ENCODE measurements at regions not wholly inside any gene's neighbourhood (a gene's known extent, or its start where the extent isn't known, plus 50 kb on each side); places are given as distances from the start of the nearest gene placed in this dataset.

DNA sequence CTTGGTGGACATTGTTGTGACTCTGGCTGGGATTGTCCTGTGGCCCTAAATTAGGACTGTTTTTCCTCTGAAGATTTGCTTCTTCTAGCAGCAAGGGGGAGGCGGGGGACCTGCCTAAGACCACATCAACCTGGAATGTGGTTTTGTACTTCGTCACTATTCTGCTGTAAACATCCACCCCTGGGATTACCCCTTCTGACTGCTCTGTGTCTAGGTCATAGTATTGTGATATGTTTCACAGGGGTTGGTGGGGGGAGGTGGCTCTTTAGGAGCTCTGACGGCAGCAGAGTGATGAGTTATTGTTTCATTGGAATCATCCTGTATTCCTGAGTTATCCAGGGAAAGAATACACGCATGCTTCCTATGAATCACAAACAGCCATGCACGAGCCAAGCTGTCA lies 226.4 kb upstream of the MYT1L start:
- DNase-seq, result no peak

DNA sequence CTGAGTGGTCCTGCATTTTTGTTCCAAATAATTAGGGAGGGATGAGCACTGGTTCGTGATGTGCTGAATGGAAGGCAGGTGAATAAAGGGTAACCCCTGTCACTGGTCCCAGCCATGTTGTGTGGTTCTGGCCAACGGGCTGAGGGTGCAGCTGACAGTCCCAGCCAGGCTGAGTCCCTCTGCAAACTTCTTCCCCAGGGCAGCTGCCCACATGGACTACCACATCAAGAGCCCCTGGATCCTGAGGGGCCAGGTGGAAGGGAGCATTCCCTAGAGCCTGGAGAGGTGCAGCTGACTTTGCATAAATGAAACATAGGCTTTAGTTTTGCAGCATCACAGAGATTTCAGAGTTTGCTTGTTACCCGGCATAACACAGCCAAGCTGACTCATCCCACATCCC lies 219.8 kb upstream of the MYT1L start:
- no peak for DNase-seq

DNA sequence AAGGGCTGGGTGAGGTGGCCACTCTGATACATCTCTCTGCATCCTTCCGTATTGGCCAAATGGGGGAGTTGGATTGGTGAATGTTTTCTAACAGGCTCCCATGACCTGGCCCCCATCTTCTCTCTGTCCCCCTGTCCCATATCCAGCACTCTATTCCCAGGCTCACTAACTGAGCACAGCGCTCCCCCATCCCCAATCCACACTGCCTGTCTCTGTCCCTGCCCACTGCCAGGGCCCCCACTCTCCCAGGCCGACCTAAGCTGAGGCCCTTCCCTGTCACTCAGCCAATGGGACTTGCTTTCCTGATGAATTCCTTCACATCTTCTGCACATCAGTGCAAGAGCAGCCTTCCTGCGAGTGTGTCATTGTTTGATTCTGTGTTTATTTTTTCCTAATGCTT lies 216.8 kb upstream of the MYT1L start:
- no peak for DNase-seq

DNA sequence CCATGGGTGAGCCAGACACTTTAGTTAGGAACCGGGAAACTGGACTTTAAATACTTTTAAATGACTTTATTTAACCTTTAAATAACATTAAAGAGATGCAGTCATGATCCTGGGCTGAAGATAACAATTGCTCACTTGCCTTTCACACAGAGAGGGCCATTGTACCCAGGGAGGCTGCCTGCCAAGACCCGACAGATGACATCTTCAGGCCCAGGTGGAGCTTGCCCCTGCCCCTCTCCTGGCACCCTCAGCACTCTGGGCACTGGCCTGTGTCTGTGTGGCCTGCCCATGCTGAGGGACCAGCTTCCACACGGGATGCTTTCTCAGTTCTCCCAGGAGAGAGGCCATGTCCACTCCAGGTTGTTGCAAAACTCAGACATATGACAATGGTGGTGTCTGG lies 216.4 kb upstream of the MYT1L start:
- DNase-seq, result no peak

DNA sequence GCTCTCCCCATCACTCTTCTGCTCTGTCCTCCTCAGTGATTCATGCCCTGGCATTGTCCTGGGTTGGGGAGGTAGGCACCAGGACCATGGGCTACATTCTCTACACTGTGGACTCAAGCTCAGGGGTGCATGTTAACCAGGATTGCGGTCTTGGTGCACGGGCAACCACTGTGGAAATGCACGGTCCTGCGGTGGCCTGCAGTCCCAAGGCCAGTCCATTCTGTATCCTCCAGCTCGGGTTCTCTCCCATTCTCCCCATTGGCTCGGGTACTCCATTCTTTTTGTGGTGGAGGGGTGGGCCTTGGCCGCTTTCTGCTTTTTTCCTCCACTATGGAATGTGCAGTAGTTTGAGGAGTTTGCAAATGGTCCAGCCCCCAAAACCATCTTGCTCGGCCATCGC lies 215.0 kb upstream of the MYT1L start:
- no peak for DNase-seq

DNA sequence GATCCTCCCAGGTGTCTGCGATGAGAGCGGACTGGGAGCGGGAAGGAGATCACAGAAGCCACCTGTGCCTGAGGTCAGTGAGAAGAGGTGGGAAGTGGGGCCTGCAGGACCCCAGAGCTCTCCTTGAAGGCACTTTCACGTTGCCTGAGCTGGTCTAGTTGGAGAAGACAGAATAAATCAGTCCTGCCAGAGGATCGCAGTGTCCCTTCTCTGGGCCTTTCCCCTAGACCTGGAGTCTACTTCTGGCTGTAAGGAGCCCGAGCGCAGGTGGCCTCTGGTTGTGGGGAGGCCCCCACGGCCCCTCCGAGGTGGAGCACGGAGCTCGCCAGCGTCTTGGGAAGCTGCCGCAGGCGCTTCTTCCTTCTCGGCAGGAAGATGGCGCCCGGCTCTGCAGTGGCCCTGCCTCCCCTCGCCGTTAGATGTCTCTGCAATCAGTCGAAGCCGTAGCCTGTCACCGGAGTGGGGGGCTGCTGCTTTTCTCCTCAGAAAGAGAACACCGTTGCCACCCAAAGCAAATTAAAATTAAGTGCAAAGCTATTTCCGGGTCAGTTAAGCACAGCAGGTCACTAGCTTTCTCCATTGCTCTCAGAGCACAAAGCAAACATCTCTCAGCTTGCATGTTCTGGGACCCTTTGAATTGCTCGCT lies 212.0 kb upstream of the MYT1L start:
- no peak for DNase-seq

DNA sequence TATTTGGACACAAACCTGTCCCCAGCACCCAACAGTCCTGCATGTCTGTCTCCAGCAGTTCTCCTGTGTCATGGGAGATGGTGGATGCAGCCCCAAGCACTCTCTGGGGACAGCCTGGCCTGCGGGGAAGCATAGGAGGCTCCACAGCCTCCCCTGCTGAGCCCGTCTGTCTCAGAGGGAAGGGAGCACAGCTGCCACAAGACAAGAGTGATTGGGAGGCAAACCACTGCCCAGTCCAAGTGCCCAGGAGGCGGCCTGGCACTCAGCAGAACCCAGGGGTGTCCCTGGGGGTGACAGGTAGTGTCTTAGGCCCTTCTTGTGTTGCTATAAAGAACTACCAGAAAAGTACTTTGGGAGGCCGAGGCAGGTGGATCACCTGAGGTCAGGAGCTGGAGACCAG lies 211.2 kb upstream of the MYT1L start:
- DNase-seq, result no peak

DNA sequence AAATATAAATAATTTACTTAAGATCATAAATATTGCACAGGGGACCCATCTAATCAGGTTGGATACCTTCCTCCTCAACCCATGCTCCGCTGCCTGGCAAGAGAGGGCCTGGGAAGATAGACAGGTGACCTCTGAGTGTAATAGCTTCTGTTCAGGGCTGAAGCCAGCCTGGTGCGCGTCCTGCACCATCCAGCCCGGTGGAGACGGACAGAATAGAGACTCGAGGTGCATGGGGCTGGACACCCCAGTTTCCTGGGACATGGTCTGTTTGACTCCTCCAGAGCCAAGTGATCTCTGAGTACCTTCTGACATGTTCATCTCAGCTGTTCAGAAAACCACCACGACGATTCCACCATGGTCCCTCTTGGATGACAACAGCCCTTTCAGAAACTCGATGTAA lies 209.3 kb upstream of the MYT1L start:
- no peak for DNase-seq

DNA sequence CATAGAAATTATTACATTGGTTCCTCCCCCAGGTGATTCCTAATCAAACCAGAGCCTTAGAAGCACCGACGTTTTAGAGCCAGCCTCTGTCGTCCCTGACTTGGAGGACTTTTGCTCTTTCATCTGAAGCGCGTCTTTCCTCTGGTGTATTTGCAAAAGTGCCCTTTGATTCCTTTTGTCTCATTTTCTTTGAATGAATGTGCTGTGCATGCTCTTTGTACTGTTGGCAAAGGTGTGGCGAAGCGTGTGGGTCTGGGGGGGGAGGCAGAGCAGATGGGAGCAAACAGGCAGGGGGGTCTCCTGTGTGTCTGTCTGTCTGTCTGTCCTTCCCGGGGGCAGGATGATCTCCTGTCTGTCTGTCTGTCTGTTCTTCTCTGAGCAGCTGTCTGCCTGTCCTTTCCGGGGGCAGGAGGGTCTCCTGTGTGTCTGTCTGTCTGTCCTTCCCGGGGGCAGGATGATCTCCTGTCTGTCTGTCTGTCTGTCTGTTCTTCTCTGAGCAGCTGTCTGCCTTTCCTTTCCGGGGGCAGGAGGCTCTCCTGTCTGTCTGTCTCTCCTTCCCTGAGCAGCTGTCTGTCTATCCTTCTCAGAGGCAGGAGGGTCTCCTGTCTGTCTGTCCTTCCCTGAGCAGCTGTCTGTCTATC lies 205.5 kb upstream of the MYT1L start:
- no peak for DNase-seq

DNA sequence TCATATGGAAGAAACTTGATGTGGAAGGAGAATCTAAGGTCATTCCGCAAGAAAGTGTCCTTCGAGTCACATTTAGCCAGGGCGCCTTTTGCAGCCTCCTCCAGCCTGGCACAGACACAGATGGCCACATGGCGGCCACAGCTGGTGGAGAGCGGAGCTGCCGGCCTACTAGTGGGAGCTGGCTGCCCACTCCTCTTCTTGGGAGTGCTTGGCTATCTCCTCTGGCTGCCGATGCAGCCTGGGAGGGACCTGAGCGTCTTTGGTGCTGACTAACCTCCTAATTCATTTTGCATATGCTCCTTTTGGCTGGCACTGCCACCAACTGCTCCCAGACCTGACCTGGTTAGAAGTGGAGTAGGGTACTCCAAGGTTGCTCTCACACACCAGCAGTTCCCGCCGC lies 199.3 kb upstream of the MYT1L start:
- no peak for DNase-seq

DNA sequence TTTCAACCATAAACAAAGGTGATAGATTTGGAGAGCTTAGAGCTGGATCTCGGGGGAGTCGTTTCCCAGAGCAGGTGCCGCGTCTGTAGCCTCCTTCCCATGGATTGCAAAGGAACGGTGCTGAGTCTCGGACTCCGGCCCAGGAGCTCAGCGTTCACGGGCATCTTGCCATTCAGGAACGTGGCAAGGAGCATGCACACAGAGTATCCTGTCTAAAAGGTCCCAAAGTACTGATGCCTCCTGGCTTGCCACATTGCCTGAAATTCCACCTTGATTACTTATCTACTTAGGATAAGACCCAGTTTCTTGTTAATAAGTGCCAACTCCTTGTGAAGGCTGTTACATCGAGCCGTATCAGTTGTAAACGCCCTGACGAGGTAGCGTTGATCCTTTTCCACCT lies 197.8 kb upstream of the MYT1L start:
- no peak for DNase-seq

DNA sequence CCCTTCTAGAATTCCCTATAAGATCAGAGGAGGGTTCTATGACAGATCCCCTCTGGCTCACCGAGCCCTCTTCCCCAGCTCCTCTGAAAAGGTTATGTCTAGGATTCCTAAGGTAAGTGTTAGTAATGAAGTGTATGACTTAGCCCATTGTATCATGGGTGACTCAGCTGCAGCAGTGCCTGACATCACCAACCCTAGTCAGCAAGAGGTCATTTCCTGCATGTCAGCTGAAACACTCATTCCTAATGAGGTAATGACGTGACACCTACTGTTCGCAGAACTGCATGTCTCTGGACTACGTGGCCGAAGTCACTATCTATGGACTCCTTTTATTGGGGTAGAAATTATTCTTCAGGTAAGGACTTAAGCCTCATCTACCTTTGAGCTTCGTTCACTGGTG lies 196.1 kb upstream of the MYT1L start:
- DNase-seq, result no peak

DNA sequence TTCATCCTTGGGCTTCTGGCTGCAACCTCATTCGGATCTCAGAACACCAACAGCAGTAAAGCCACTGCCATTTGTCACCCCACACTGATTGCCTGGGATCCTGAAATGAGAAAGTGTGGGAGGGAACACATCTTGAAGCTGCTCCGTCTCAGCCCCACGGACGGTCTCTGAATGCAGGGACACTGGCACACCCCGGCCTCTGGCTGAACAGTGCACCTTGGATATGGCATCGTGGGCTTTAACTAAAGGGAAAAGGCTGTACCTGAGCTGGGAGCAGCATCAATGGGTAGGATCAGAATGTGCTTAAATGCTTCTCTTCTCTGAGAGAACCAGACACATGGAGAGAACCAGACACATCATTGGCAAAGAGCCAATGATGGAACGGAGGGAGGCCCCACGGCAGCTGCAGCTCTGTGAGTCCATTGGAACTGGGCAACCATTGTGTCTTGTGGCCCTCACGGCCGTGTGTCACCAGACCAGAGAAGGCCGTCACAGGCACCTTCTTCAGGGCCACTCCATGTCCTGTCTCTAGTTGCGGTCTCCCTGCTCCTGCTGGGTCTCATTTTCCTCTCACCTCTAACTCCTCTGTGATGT lies 193.4 kb upstream of the MYT1L start:
- DNase-seq, result no peak

DNA sequence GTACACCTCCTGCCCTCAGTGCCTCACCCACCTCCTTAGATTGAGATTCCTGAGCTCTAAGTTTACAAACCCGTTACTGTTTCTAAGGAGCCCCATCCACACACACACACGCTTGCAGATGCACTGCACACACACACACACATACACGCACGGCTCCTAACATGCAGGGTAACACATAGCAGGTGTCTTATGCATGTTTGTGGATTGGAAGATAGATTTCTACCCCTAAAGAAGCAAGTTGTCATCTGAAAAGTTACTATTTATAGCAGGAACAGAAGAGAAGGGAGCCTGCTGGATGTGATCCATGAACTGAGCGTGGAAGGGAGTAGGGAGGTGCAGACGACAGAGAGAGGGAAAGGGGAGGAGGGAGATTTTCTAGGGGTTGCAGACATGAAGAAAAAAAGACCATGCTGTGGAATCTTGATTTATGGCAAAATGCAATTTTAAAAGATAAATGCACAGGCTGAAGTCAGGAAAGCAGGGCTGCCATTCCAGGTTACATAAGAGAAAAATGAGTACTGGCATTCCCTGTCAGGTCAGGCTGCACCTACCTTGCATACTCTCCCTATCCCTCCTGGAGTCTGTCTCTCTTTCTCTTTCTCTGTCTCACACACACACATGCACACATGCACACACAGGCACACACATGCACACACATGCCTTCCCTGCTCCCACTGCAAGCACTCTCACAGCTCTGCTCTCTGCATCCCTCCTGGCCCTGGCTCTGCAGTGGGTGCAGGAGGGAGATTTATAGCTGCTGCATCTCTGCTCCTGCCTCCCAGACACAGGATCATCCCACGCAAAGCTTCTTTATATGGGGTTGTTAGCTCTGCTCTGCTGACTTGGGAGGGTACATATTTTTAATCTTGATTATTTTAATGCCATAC lies 192.6 kb upstream of the MYT1L start:
- DNase-seq, result no peak

DNA sequence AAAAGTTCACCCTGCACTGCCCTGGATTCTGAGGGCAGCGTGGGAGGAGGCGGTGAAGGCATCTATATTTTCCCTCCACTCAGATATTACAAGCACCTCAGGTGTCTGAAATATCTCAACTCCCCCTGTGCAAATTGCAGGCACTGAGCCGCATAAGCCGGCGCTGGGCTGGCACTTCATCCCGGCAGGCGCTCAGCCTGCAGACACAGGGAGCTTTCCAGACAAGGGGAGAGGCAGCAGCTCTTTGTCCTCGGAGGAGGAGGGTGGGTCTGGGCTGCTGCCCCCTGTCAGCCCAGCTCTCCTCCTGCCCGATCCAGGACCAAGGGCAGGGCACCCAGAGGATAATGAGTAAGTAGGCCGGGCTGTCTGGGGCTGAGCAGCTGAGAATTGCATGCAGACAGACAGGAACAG lies 189.3 kb upstream of the MYT1L start:
- no peak for DNase-seq

DNA sequence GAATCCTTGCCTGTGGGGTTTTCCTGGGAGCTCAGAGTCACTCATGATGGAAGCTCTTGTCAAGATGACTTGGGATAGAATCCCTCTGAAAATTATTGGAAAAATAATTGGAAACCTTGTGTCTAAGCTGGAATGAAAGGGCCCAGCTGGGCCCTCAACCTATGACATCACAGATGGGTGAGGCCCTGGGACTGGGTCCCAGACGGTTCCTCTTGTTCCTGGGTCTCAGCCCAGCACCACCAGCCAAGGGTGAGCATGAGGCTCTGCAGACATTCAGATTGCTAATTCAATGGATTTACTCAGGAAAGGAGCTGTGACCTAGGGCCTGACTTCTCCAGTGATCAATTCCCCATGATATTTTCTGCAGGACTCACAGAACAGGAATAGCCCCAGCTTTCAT lies 188.3 kb upstream of the MYT1L start:
- no peak for DNase-seq

DNA sequence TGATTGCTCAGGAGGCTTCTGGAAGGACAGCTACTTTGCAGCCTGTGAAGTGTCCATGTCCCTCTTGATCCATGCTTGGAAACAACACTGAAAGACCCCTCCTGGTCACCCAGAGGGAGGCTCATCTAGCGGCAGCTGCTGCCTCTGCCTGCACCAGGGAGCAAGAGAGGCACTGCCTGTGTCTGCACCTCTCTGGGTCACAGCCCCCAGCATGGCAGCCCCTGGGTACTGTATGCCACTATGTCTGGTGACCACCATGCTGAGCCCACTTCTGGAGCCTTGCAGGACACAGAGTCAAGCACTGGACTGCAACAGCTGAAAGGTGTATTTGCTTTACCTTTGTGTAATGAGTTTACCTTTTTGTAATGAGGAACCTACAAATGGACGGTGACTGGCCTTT lies 186.3 kb upstream of the MYT1L start:
- no peak for DNase-seq

DNA sequence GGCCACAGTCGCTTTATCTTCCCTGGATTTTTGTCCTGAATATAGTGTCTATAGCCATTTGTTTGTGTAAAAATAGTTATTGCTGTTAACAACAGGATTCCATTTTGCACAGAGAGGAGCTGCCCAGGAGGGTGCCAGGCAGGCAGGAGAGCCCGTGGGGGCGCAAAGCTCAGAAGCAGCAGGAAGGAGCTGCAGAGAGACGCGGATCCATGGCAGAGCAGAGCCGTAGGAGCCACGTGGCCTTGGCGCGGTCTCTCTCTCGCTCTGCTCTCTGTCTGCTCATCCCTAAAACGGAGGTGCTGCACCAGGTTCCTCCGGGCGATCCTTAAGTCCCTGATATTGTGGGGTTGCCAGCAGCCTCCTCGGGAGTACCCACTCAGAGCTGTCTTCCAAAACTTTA lies 185.3 kb upstream of the MYT1L start:
- DNase-seq, result no peak

DNA sequence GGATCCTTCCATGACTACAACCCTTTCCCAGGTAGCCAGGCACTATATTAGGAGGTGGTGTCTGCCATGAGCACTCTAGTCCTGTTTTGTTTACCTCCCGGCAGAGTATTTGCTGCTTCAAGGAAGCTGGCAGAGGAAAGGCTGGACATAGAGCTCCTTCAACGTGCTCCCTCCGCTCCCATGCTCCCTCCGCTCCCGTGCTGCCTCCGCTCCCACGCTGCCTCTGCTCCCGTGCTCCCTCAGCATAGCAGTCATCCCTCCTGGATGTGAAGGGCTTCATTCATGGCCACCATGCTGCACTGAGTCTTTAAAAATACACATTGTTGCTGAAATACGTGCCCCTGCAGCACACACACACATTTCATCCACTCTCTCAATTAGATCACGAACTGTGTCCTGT lies 181.9 kb upstream of the MYT1L start:
- no peak for DNase-seq

DNA sequence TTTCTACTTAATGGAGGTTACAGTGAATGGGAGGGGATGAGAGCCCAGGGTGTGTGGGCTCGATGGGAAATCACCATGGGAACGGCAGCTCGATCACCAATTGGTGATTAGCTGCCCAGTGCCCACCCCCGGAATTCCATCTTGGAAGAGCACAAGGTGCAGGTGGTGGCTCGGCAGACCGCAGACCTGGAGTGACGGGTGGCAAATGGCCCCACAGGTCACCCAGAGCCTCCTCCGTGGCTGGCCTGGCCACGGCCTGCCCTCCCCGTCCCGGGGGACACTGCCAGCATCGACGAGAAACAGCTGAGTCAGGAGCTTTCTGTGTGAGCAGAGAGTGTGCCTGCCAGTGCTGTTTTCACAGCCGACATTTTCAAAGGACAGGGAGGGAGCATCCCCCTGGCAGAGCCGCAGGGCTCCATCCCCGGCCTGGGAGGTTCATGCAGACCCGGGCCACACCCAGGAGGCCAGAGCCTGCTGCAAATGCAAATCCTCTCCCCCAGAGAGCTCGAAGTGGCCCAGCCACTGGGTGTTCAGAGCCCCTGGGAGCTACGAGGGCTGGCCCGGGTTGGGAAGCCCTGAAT lies 176.4 kb upstream of the MYT1L start:
- no peak for DNase-seq

DNA sequence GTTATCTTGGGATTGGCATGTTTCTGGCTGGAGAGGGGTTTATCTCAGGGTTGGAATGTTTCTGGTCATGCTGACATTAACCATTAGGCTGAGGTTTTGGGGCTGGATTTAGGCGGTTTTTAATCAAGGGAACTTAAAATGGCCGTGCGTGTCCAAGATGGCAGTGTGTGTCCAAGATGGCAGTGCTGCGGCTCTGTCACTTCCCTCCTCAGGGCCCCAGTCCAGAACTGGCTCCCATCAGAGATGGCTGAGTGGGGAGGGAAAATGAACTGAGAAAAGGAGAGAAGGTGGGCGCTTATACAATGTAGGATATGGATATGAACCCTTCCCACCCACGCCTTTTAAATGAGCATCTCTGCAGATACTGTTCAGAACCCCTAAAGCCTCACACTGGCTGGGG lies 175.5 kb upstream of the MYT1L start:
- no peak for DNase-seq

DNA sequence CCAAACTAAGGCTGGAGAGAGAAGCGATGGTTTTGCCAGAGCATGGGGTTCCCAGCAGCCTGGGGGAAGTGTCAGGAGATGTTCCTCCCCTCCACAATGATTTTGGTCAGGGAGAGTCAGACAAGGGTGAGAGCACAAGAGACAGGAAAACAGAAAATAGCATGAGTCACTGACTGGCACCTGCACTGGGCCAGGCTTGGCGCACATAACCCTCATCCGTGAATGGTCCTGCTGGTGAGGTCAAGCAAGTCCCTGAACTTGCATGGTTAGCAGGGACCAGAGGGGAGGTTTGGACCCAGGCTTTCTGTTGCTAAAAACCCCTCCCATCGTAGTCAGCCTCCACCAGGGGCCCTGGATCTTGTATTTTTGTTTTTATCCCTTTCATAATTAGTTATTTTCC lies 174.5 kb upstream of the MYT1L start:
- DNase-seq, result no peak

DNA sequence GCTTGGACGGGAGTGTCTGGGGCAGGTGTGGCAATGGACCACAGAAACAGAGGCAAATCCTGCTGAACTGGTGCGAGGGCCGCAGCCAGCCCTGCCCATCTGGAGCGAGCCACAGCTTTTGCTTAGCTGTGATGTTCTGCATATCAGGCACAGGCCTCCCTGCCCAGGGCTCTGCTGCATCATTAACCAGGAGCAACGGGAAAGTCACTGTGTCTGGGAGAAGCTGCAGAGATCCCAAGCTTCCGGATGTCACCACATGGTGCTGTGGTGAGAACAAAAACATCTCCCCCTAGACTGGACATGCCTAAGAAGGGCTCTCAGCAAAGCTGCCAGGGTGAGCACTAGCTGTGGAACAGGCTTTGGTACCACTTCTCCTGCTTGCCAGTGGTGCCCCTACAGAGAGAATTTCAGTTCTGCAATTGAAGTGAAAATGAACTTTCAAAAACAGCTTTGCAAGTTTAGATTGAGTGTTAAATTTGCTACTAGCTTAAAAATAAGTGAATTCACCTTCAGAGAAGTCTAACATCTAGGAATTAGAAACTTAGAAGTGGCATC lies 172.9 kb upstream of the MYT1L start:
- no peak for DNase-seq

Measured in activated naive CD4-positive, alpha-beta T cell treated with Interleukin-2 at 50 U/mL for 16 hours (primary cell).